ENCODE measurements at regions not wholly inside any gene's neighbourhood (a gene's known extent, or its start where the extent isn't known, plus 50 kb on each side); places are given as distances from the start of the nearest gene placed in this dataset.

DNA sequence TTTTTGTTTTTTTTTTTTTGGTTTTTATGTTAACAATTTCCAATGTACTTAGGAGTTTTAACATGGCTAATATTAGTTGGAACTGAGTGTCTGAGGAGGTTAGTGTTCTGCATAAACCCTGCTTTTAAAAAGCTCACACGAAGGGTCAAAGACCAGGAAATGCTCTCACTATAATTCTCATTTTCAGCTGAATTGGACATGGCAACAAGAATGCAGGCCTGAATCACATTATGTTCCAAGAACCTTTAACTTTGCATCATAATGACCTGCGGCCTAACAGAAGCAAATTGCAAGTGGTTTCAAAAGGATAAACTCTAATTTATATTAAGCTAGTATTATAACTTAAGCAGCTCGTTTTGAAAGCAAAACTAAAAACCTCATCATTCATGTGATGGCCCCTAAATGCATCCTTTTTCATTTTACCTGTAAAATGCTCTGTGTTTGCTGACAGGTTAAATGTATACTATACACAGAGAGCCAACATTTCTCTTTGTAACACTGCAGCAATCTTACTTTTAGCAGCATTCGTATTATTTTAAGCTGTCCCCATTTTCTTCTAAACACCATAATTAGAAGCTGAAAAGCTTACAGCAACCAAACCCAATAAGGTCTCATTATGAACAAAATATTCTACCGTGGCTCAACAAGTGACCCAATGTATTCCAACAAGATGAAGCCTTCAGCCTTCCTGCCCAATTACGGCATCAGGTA is 242.8 kb upstream of the SP4 start:
- POLR2A ChIA-PET, result no interaction called here
- H3K36me3 ChIP-seq (ENCODE audit: control insufficient read depth in 2 of 2, extremely low read depth in 1 of 2, insufficient read depth in 2 of 2, low read length in 2 of 2), result no peaks in the 10 kb centered on the region
- dilution Hi-C loops (cut with MboI; ENCODE audit: extremely low pct_ligation_motif_present, low sequenced_read_pairs) (no loop called here), intact Hi-C loops (cut with micrococcal nuclease) (no loop called here)
- no peaks in the 10 kb centered on the region for H4K20me1 ChIP-seq (replicated peaks; ENCODE audit: control insufficient read depth, extremely low read depth, insufficient read depth, low read length)
- no peak for TF ChIP-seq FOS (IDR thresholded peaks at IDR 0.05; ENCODE audit: borderline replicate concordance, insufficient read depth, low read length)
- no peak for TF ChIP-seq MYC (IDR thresholded peaks at IDR 0.05; ENCODE audit: low read depth, low read length)
- no peak for TF ChIP-seq EZH2 (IDR thresholded peaks at IDR 0.05; ENCODE audit: borderline replicate concordance, low read depth, low read length, severe bottlenecking)
- H3K79me2 ChIP-seq (ENCODE audit: control insufficient read depth, insufficient read depth, low read length), result no peaks in the 10 kb centered on the region
- H2AFZ ChIP-seq (ENCODE audit: low read depth, low read length), result no peak overlapping the region
- FAIRE-seq (no peak), DNase-seq (ENCODE audit: low read depth, low spot score) (no peak)
- H3K9ac ChIP-seq (replicated peaks; ENCODE audit: extremely low read depth, insufficient read depth, low read length), result no peak overlapping the region
- BruUV-seq (replicated peaks), result no TSS peak
- H3K9me1 ChIP-seq (replicated peaks; ENCODE audit: control insufficient read depth, extremely low read depth, insufficient read depth, low read length), result no peaks in the 10 kb centered on the region
- no peak overlapping the region for H3K27ac ChIP-seq (ENCODE audit: insufficient read depth, low read depth, low read length)
- no peak overlapping the region for H3K4me2 ChIP-seq (ENCODE audit: insufficient read depth, low read length)
- H3K4me1 ChIP-seq (ENCODE audit: control insufficient read depth, extremely low read depth, insufficient read depth, low read length), result no peaks in the 10 kb centered on the region
- no peaks in the 10 kb centered on the region for H3K9me3 ChIP-seq (replicated peaks; ENCODE audit: control insufficient read depth, insufficient read depth, low read length)
- no peak overlapping the region for H3K4me3 ChIP-seq (replicated peaks in 1 of 3; ENCODE audit: insufficient read depth in 1 of 3, low read depth in 1 of 3, low read length in 3 of 3)
- no peaks in the 10 kb centered on the region for H3K27me3 ChIP-seq (ENCODE audit: control insufficient read depth in 2 of 2, insufficient read depth in 2 of 2, low read length in 2 of 2)
- CTCF ChIA-PET, result no interaction called here

DNA sequence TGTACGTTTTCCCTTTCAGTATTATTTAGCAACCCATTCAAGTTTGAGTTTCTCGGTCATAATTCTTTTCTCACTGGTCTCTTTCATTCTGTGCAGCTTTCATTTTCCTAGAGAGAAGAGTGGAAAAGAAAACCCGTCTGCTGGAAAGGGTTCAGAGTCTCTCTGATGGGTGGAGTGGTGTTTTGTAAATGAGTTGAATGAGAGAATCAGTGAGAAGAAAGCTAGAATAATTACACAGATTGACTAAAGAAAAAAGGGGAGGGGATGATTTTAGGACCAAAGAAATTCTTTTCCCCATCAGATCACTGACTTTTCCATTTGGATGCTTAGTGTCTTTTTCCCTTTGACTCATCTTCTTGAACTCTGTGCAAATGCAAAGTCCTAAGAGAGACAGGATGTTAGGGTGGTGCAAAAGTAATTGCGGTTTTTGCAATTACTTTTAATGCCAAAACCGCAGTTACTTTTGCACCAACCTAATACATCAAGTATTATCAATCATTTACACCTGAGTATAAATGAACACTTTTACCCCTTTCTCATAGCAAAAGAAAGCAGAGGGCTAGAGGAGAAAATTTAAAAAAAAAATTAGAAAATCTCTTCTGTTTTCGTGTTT is 242.1 kb upstream of the SP4 start:
- H4K20me1 ChIP-seq (replicated peaks; ENCODE audit: control insufficient read depth, extremely low read depth, insufficient read depth, low read length), result no peaks in the 10 kb centered on the region
- dilution Hi-C loops (cut with MboI; ENCODE audit: extremely low pct_ligation_motif_present, low sequenced_read_pairs) (no loop called here), intact Hi-C loops (cut with micrococcal nuclease) (no loop called here)
- H3K4me2 ChIP-seq (ENCODE audit: insufficient read depth, low read length), result no peak overlapping the region
- TF ChIP-seq, protein P1, sequence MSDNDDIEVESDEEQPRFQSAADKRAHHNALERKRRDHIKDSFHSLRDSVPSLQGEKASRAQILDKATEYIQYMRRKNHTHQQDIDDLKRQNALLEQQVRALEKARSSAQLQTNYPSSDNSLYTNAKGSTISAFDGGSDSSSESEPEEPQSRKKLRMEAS (IDR thresholded peaks at IDR 0.05; ENCODE audit: insufficient read depth, insufficient read length), result no peak
- no peak for TF ChIP-seq FOS (IDR thresholded peaks at IDR 0.05; ENCODE audit: borderline replicate concordance, insufficient read depth, low read length)
- no peak for TF ChIP-seq JUN (IDR thresholded peaks at IDR 0.05; ENCODE audit: borderline replicate concordance, insufficient read depth, insufficient read length, low read depth)
- no peak for TF ChIP-seq GATA2 (IDR thresholded peaks at IDR 0.05; ENCODE audit: insufficient read depth, insufficient read length, low read depth, low read length)
- DNase-seq (ENCODE audit: low read depth, low spot score), result no peak
- POLR2A ChIA-PET, result no interaction called here
- H3K27ac ChIP-seq (ENCODE audit: insufficient read depth, low read depth, low read length), result no peak overlapping the region
- BruUV-seq (replicated peaks), result no TSS peak
- H3K36me3 ChIP-seq (ENCODE audit: control insufficient read depth in 2 of 2, extremely low read depth in 1 of 2, insufficient read depth in 2 of 2, low read length in 2 of 2), result no peaks in the 10 kb centered on the region
- no peak overlapping the region for H3K4me3 ChIP-seq (replicated peaks in 1 of 3; ENCODE audit: insufficient read depth in 1 of 3, low read depth in 1 of 3, low read length in 3 of 3)
- H3K9me3 ChIP-seq (replicated peaks; ENCODE audit: control insufficient read depth, insufficient read depth, low read length), result no peaks in the 10 kb centered on the region
- CTCF ChIA-PET, result no interaction called here
- H3K79me2 ChIP-seq (ENCODE audit: control insufficient read depth, insufficient read depth, low read length), result no peaks in the 10 kb centered on the region
- FAIRE-seq, result no peak
- no peak overlapping the region for H2AFZ ChIP-seq (ENCODE audit: low read depth, low read length)
- H3K27me3 ChIP-seq (ENCODE audit: control insufficient read depth in 2 of 2, insufficient read depth in 2 of 2, low read length in 2 of 2), result no peaks in the 10 kb centered on the region
- H3K4me1 ChIP-seq (ENCODE audit: control insufficient read depth, extremely low read depth, insufficient read depth, low read length), result no peaks in the 10 kb centered on the region
- no peak overlapping the region for H3K9ac ChIP-seq (replicated peaks; ENCODE audit: extremely low read depth, insufficient read depth, low read length)
- H3K9me1 ChIP-seq (replicated peaks; ENCODE audit: control insufficient read depth, extremely low read depth, insufficient read depth, low read length), result no peaks in the 10 kb centered on the region

Data from endothelial cell of umbilical vein (primary cell).